NOMO-1 treated with DMSO at 0.1 percent for 48 hours (cell line): ENCODE measurements at regions not wholly inside any gene's neighbourhood (a gene's known extent, or its start where the extent isn't known, plus 50 kb on each side); places are given as distances from the start of the nearest gene placed in this dataset.

ENCODE experiments used
- DNase-seq: peaks from one replicate; lab custom pipeline; 2025; ENCODE audit not compliant: unreplicated experiment; lab: John Stamatoyannopoulos, UW

DNA sequence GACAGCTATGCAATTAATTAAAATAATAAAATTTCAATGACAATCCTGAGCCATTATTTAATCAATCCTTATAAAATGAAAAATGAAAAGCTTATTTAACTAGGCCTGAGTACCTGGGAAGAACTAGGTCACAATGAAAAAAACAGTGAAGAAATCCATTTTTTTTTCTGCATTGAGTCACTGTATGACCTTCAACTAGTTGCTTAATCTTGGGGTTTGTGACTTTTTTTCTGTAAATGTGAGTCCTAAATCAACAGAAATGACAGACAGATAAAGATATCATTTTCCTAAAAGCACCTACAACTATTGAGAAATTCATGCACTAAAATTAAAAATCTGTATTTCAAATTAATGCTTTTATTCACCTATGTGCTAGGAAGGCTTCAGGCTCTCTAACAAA is 96.8 kb downstream of the TMEM26 start:
- DNase-seq: peak; percentile 1

DNA sequence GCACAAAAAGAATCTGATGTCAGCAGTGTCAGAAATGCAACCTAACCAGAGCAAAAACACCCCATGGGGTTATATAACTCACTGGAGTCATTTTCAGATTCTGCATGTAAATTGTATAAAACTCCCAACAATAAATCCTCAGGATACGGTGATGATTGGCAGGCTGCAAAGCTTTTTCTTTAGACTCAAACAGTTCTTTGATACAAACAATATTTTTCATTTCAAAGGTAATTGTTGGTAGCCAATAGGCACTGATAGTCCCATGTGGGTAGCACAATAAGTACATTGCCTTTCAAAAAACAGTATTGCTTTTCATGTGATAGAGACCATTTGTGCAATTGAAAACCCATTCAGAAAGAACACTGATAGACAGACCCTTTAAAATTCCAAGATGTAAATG is 98.0 kb downstream of the TMEM26 start:
- no peak for DNase-seq

DNA sequence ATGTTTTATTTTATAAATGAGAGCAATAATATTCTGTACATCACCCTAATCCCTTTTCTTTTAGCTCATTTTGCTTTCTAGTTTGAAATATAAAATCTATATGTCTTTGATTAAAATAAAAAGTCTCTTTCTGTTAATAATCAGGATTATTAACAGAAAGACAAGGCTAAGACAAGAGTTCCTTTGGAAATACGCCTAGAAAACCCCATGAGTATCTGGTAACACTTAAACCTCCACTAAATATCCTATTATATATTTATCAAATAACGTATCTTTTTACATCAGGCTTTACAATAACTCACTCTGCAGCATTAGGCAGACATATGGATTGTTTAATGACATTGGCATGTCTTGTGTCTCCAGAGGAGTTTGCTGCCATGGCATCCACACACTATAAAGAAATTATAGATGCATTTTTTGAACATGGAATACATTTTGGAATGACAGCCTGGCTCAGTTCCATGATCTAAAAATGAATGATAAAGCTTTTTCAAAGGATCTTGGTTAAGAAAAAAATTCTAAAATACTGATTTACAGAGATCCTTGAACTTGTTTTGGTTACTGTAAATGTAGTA is 98.7 kb downstream of the TMEM26 start:
- no peak for DNase-seq

DNA sequence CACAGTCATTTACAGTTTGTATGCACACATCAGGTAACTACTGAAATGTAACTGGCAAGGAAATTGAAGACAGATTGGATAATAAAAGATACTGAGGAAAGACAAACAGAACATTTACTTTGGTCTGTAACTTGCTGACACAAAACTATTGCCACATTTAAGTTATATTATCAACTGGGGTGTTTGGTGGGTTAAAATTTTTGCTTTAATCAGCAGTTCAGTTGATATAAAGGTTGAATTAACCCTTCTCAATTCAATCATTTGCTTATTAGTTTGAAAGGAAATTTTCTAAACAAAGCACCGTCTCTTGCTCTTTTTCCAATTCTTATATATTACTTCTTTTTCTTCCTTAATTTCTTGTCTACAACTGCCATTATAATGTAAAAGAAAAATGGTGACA is 102.4 kb downstream of the TMEM26 start:
- no peak for DNase-seq

DNA sequence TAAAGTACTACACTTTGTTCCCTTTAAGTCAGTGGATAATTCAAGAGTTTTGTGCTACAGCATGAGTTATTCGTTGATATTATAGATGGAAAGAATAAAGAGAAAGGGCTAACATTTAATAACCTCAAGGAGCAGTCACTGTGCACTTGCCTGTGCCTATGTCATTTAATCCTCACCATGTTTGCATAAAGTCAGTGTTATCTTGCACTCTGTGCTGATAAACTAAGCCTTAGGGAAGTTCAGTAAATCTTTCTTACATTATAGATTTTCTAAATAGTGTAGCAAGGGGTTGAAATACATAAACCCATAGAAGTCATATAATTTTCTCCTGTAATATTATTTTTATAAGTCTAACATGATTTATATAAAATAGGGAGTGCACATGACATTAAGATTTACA is 103.1 kb downstream of the TMEM26 start:
- DNase-seq: no peak

DNA sequence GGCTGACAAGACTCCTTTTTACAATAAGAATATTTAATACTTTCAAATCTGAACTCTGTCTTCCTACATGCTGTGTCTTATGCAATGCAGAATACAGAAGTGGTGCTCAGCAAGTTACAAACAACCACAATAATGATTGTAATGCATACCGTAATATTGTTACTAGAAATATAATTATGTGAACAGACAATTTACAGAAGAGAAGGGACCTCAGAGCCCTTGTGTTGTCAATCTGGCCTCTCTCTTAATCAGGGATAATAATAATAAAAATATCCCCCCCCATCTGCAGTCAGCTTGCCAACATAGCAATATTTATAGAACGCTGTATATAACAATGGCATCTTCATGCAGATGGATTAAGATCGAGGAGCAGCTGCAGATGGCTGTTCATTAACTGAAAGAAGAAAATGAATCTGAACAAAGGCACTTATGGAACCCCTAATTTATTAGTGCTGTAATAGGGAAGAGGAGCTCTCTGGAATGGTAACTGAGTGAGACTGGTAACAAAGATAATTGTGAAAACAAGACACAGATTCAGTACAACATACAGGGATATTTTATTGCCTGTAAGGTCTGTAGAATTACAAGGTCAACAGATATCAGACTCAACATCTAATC is 106.3 kb downstream of the TMEM26 start:
- no peak for DNase-seq

DNA sequence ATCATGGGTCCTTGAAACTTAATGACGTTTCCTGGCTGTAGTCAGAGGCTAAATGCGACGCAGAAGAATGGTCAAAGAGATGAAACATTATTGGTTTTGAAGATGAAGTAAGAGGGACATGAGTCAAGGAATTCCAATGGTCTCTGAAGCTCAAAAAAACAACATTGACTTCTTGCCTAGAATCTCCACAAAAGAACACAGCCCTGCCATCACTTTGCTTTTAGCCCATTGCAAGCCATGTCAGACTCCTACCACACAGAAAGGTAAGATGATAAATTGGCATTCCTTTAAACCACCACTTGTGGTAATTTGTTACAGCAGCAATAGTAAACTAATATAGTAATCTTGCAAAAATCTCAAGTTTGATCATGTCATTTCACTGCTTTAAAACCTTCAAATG is 109.4 kb downstream of the TMEM26 start:
- no peak for DNase-seq

DNA sequence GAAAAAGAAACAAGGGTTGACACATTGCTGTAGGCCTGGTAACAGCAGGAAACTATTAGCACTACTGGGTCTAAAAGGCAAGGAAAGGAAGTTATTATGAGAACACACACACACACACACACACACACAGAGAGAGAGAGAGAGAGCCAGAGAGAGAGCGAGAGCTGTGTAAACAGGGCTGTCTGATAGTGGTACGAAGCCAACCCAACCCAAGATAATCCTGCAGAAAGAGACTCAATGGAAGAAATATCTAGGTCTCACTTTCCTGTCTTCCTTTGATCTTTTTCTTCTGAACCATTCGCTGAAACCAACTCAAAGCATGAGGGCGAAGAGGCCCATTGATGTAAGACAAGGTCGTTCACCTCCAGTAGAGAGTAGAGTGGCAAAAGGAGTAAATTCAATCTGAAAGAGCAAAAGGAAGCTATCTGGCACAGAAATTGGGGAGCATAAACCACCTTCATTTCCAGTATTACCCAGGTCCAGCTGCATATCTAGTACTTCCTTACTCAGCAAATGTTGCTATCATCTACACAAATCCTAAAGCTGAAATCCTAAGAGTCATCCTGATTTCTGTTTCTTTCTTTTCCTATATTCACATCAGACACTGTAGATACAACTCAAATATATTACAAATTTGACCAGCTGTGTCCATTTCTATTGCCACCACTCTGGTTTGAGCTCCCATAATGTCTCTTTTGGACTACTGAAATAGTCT is 110.2 kb downstream of the TMEM26 start:
- DNase-seq: no peak

DNA sequence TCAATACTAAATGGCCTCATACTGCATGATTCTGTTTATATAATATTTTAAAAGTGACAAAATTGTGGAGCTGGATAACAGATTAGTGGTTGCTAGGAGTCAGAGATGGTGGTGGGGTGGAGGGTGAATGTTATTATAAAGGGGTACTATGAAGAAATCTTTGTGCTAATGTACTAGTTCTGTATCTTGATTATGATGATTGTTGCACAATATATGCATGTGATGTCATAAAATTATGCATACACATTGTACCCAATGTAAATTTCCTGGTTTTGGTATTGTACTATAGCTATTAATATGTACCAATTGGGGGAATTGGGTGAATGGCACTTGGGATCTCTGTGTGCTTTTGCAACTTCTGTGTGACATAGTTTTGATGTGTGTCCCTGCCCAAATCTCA is 112.2 kb downstream of the TMEM26 start:
- no peak for DNase-seq

DNA sequence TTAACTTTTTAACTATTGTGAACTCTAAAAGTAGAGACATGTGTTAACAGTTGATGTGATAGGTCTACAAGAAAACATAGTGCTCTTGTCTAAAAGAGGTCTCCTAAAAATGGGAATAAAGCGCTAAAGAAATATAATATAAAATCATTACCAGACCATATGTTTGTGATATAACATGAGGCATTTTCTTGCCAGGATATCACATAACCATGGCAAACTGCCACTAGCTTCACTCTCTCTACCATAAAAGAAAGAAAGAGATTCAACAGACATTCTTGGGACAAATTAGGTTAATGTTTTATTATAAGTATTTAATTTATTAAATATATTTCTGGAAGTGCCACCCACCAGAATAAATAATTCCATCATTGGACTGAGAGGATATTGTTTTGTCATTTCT is 115.0 kb downstream of the TMEM26 start:
- DNase-seq: no peak

DNA sequence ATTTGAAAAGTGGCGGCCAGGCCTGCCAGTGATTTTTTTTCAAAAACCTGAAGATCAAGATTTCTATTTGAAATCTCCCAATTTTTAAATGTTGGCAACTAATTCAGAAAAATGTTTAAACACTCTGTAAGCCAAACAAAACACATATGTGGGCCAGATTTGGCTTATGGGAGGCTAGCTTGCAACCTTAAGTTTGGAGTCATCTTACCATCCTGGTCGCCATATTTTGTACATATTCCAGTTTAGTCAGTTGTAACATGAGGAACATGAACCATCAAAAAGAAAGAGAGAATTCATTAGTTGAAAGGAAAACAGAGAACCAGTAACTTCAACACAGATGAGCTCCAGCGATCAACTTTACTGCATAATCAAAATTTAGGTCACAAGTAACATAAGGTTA is 115.4 kb downstream of the TMEM26 start:
- no peak for DNase-seq

DNA sequence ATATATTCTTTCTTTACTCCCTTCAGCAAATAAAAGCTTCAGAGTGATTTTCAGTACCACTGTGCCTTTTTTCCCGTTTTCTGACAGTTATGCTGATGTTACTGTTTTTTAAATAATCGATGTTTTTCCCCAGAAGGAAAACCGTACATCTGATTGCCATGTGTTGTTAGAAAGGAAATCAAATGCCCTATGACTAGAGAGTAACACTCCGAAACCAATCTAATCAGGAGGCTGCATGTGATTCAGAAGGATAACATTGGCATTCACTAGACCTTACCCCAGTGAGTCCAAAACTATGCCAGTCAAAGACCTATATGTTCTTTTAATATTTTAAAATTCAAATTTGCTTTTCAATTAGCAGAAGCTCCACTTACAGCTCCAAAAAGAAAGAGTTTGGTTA is 116.3 kb downstream of the TMEM26 start:
- DNase-seq: no peak

DNA sequence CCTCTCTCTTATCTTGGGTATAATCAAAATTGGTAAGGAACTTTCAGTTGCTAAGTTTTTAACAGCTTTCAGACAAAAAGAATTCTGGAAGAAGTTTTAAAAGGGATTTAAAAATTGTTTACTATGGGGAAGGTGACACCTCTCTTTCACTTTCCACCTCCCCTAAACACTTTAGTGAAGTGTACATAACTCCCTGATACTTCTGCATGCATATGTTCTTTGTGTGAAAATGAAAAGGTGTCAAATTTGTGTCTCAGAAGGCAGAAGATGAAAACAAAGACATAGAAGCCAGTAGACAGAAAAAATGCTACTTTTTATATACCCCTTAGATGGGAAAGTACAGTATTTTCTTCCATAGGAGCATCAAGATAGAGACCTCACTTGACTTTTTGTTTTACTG is 117.8 kb downstream of the TMEM26 start:
- DNase-seq: no peak

DNA sequence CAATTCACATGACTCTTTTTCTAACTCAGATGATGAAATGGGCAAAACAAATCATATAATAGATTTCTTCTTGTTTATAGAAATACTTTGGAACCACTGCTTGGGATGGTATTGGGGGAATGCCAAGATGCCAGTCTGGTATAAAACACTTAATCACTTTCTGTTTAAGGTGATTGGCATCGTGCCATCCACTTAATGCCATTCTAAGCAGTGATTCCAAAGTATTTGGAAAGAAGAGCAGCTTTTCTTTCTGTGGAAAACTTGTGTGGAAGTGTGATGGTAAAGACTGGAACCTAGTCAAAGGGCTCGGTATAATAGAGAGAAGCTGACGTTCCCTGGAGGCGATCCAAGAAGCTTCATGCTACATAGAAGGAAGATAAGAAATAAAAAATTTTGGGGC is 120.6 kb downstream of the TMEM26 start:
- no peak for DNase-seq

DNA sequence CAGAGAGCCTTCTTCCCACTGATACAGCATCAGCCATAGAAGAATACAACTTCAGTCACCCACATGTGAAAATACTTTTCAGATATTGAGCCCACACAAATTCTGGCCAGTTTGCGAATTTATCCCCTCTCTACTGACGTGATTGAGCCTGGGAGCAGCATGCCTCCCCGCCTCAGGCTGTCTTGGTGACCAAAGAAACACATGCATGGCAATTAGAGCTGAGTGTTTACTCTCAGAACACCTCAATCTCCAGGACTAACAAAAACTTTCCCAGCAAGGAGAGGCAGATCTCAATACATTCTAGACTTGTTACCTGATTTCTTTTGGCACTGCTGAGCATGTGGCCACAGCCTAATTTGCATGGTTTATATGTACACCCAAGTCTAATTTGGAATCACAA is 122.5 kb downstream of the TMEM26 start:
- DNase-seq: no peak

DNA sequence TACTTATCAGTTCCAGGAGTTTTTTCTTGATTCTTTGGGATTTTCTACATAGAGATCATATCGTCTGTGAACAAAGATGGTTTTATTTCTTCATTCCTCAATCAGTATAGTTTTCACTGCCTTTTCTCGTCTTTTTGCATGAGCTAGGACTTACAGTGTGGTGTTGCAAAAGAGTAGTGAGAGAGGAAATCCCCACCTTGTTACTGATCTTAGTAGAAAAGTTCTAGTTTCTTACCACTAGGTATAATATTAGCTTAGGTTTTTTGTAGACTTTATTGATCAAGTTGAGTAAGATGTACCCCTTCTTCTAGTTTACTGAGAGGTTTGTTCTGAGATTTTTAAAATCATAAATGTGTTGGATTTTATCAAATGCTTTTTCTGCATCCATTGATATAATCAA is 123.3 kb downstream of the TMEM26 start:
- no peak for DNase-seq

DNA sequence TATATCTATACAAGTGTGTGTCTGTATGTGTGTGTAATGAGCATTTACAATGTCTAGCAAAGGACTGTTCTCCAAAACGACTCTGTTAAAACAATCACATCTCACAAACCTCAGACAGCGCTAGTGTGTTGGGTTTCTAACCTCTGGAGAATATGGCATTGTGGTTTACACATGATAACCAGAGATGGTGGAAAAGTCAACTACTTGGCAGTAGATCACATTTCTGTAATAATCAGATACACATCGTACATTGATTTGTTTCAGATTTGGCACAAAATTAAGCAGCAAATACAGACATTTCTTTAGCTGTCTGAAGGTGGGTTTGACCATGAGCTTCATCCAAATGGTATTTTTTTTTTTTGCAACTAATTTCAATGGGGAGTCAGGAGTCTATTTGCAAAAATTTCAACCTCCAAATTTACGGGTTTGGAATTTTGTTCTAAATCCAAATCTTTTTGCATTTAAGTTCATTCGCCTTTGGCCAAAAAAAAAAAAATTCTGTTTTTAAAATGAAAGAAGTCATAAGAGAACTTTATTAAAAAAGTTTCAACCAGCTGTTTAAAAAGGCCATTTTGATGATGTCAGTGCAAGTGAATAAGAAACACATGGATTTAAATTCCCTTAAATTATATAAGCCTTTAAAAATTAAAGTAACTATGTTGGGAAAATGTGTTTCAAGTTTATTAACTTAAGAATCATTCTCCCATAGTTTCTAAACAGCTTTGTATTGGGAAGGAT is 127.8 kb downstream of the TMEM26 start:
- DNase-seq: no peak

DNA sequence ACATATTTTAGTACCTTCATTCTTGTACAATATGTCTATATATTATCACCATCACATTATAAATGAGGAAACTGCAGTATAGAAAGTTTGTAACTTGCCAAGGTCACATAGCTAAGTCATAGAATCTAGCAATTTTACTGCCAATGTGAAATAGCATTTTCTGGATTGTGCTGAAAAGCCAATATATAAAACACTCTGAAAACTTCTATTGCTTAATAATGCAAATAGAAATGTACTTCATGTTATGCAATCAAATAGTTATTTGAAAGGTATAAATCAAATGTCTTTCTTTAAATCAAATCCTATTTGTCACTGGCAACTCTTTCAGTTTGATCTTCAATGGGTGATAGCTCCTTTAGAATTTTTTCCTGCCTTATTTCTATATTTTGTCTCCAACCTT is 129.5 kb downstream of the TMEM26 start:
- DNase-seq: no peak

DNA sequence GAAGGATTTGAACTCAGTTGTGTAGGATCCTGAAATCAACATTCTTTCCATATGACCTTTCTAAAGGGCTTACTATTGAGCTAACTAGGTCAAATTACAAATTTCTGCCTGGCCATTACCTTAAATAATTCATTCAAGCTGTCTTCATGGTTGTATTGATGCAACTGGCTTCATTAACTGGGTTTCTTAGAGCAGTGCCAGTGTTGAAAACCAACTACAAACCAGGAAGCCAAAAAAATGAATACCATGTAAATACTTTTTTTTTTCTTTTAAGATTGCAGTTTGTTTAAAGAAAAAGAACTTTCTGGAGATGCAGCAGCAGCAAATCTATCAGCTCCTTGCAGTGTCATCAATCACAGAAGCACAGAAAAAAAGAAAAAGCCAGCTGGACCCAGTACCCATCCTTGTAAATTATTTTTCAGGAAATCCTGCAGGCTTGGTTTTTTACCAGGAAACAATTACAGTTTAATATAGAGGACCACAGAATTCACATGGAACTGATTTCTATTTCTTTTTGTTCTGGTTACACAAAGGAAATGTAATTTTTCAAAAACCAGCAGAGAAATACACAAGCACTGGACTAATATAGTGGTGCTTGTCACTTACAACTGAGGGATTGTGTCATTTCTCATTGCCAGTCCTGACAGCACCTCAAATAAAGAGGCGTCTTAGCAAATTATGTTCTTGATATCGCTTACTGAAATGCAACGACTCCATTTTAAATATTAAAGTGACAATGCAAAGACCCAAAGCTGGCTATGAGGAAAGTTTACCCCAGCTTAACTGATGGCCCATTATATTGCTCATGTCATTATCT is 131.9 kb downstream of the TMEM26 start:
- DNase-seq: no peak

DNA sequence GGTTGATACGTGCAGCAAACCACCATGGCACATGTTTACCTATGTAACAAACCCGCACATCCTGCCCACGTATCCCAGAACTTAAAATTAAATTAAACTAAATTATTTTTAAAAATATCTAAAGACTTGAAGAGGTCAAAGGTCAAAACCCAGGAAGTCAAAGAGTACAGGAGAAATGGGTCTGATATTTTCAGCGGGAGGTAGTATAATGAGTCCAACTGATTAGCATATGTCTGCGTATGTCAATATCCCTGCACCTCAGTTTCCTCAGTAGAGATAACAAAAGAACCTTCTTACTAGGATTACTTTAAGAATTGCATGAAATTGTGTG is 133.0 kb downstream of the TMEM26 start:
- DNase-seq: no peak
